D721Med (cell line): ENCODE measurements at regions not wholly inside any gene's neighbourhood (a gene's known extent, or its start where the extent isn't known, plus 50 kb on each side); places are given as distances from the start of the nearest gene placed in this dataset.

Experiments
- DNase-seq: peaks from one replicate; pipeline ENCODE4 v3.0.0; 2011; ENCODE audit warnings: low spot score; ENCODE audit not compliant: insufficient read length
- FAIRE-seq: peaks from 2 replicates; lab custom pipeline; 2011; peaks lifted over from hg19 to GRCh38; lab: Jason Lieb, UNC
- CTCF ChIP-seq: IDR thresholded peaks from 2 replicates; pipeline ENCODE4 v1.5.1; 2012; ENCODE audit warnings: mild to moderate bottlenecking, control low read depth; ENCODE audit not compliant: insufficient read depth; ENCODE audit errors: missing control alignments

GRCh38 chr2:37587817-37588216, 83.6 kb downstream of the CDC42EP3 start:
- no peak for DNase-seq
- FAIRE-seq: no peak
- no peak for TF ChIP-seq CTCF

GRCh38 chr2:37588316-37588777, 83.1 kb downstream of the CDC42EP3 start:
- no peak for FAIRE-seq
- no peak for TF ChIP-seq CTCF
- DNase-seq: no peak

GRCh38 chr2:37589298-37589697, 82.1 kb downstream of the CDC42EP3 start:
- no peak for FAIRE-seq
- no peak for DNase-seq
- TF ChIP-seq CTCF: no peak

GRCh38 chr2:37590119-37590571, 81.3 kb downstream of the CDC42EP3 start:
- no peak for FAIRE-seq
- no peak for DNase-seq
- TF ChIP-seq CTCF: no peak
